ENCODE measurements at regions not wholly inside any gene's neighbourhood (a gene's known extent, or its start where the extent isn't known, plus 50 kb on each side); places are given as distances from the start of the nearest gene placed in this dataset.

- DNase-seq: no peak
Observed at GRCh38 chr9:88033359-88033702, 59.0 kb upstream of the CDK20 start.

- DNase-seq: no peak
Observed at GRCh38 chr9:88028338-88028737, 54.0 kb upstream of the CDK20 start.

- no peak for DNase-seq
Observed at GRCh38 chr9:88026118-88026479, 51.8 kb upstream of the CDK20 start.

GRCh38 chr9:88025411-88026117 is 51.2 kb upstream of the CDK20 start:
- no peak for DNase-seq

GRCh38 chr9:88024896-88025295 is 50.6 kb upstream of the CDK20 start:
- DNase-seq: no peak
